ENCODE measurements at regions not wholly inside any gene's neighbourhood (a gene's known extent, or its start where the extent isn't known, plus 50 kb on each side); places are given as distances from the start of the nearest gene placed in this dataset.
"Not testable (repeated sequence)": the region's sequence is repeated elsewhere in the genome, so short reads cannot be mapped to it uniquely, and the experiment has no call there.

- ATAC-seq (ENCODE audit: low read depth) (no peak), DNase-seq (no peak)
- Histone ChIP-seq H4K20me1 (ENCODE audit: control insufficient read depth, insufficient read depth, low read length, poor library complexity, severe bottlenecking) (no peaks in the 10 kb centered on the region), H3K27ac (ENCODE audit: low read length in 2 of 2) (no peak overlapping the region), H2AFZ (ENCODE audit: insufficient read depth, low read depth, low read length, poor library complexity, severe bottlenecking) (no peak overlapping the region), H3K4me1 (ENCODE audit: control insufficient read depth in 2 of 2, insufficient read depth in 2 of 2, low read length in 2 of 2) (peaks cover 5 to 9% of the 10 kb centered on the region in 2 donors), H3K4me3 (ENCODE audit: control extremely low read depth in 1 of 5, extremely low read depth in 1 of 5, insufficient read depth in 1 of 5, low read depth in 2 of 5, low read length in 4 of 5) (no peak overlapping the region), H3K27me3 (replicated peaks in 1 of 4; ENCODE audit: control extremely low read depth in 1 of 4, control insufficient read depth in 3 of 4, insufficient read depth in 4 of 4, low read length in 3 of 4) (no peaks in the 10 kb centered on the region), H3K9ac (ENCODE audit: low read length) (no peak overlapping the region), H3K9me3 (ENCODE audit: control extremely low read depth in 1 of 3, control insufficient read depth in 2 of 3, insufficient read depth in 1 of 3, low read length in 2 of 3) (no peaks in the 10 kb centered on the region), H3K4me2 (replicated peaks; ENCODE audit: low read depth, low read length, poor library complexity, severe bottlenecking) (no peak overlapping the region), H3K79me2 (ENCODE audit: control insufficient read depth, insufficient read depth, low read length) (no peaks in the 10 kb centered on the region), H3K36me3 (replicated peaks in 1 of 2; ENCODE audit: control extremely low read depth in 1 of 2, control insufficient read depth in 1 of 2, extremely low read depth in 1 of 2, insufficient read depth in 2 of 2, low read length in 1 of 2) (no peaks in the 10 kb centered on the region)
- peaks cover 3% of the 10 kb centered on the region for H3K27me3 Mint-ChIP-seq
- WGBS (ENCODE audit: insufficient coverage), result 95% methylated on average over 10 of the region's 14 CpGs
- H3K9me3 Mint-ChIP-seq (ENCODE audit: insufficient read depth), result peaks cover 4% of the 10 kb centered on the region
- intact Hi-C loops (cut with micrococcal nuclease), result no loop called here
- TF ChIP-seq EZH2 (IDR thresholded peaks at IDR 0.05; ENCODE audit: borderline replicate concordance, insufficient read depth, low read depth, low read length, poor library complexity, severe bottlenecking), result no peak
- TF ChIP-seq, protein P1, sequence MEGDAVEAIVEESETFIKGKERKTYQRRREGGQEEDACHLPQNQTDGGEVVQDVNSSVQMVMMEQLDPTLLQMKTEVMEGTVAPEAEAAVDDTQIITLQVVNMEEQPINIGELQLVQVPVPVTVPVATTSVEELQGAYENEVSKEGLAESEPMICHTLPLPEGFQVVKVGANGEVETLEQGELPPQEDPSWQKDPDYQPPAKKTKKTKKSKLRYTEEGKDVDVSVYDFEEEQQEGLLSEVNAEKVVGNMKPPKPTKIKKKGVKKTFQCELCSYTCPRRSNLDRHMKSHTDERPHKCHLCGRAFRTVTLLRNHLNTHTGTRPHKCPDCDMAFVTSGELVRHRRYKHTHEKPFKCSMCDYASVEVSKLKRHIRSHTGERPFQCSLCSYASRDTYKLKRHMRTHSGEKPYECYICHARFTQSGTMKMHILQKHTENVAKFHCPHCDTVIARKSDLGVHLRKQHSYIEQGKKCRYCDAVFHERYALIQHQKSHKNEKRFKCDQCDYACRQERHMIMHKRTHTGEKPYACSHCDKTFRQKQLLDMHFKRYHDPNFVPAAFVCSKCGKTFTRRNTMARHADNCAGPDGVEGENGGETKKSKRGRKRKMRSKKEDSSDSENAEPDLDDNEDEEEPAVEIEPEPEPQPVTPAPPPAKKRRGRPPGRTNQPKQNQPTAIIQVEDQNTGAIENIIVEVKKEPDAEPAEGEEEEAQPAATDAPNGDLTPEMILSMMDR (IDR thresholded peaks at IDR 0.05), result no peak
- H3K27ac Mint-ChIP-seq, result no peak overlapping the region
- no peaks in the 10 kb centered on the region for H3K4me1 Mint-ChIP-seq
- no peak overlapping the region for H3K4me3 Mint-ChIP-seq
- ChIA-PET POLR2A (no interaction called here), CTCF (no interaction called here)
These were observed 270.1 kb downstream of the EIPR1 start for GRCh38 chr2:3107567-3107966.

DNA sequence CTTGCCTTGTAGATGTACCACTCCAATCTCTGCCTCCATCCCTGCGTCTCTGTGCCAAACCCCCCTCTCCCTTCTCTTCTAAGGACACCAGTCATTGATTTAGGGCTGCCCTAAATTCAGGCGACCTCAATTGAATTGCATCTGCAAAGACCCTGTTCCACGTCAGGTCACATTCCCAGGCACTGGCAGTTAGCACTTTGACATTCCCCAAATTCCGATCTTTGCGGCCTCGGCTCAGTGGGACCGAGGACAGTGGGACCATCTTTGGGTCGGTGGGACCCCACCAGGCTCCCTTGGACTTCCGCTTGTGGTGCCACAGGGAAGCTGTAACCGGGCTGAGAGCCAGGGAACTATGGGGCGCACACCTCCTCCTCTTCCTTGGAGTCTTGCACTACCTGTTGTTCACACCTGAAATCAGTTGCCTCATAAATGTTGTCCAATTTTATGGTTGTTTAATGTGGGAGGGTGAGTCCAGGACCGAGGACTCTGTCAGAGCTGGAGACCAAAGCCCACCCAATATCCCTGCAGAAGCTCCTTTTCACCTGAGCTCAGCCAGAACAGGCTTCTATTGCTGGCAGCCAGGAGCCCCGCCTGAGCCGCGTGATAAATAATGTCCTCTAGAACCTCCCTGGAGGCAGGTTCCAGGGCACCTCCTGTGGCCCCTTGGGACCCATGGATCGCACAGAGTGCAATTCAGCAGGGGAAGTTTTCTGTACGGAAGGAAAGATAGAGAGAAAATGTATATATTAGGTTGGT lies 271.6 kb downstream of the EIPR1 start:
- CTCF ChIA-PET, result no interaction called here
- ATAC-seq (ENCODE audit: low read depth), result no peak
- intact Hi-C loops (cut with micrococcal nuclease), result no loop called here
- DNase-seq, result no peak
- H3K27ac Mint-ChIP-seq, result no peak overlapping the region
- POLR2A ChIA-PET, result no interaction called here
- Histone ChIP-seq H3K4me1 (ENCODE audit: control insufficient read depth in 2 of 2, insufficient read depth in 2 of 2, low read length in 2 of 2) (peaks cover 5 to 13% of the 10 kb centered on the region in 2 donors), H4K20me1 (ENCODE audit: control insufficient read depth, insufficient read depth, low read length, poor library complexity, severe bottlenecking) (no peaks in the 10 kb centered on the region), H3K36me3 (replicated peaks in 1 of 2; ENCODE audit: control extremely low read depth in 1 of 2, control insufficient read depth in 1 of 2, extremely low read depth in 1 of 2, insufficient read depth in 2 of 2, low read length in 1 of 2) (no peaks in the 10 kb centered on the region), H3K27me3 (replicated peaks in 1 of 4; ENCODE audit: control extremely low read depth in 1 of 4, control insufficient read depth in 3 of 4, insufficient read depth in 4 of 4, low read length in 3 of 4) (no peaks in the 10 kb centered on the region), H2AFZ (ENCODE audit: insufficient read depth, low read depth, low read length, poor library complexity, severe bottlenecking) (no peak overlapping the region), H3K9ac (ENCODE audit: low read length) (no peak overlapping the region), H3K4me3 (ENCODE audit: control extremely low read depth in 1 of 5, extremely low read depth in 1 of 5, insufficient read depth in 1 of 5, low read depth in 2 of 5, low read length in 4 of 5) (no peak overlapping the region), H3K4me2 (replicated peaks; ENCODE audit: low read depth, low read length, poor library complexity, severe bottlenecking) (no peak overlapping the region), H3K27ac (ENCODE audit: low read length in 2 of 2) (no peak overlapping the region), H3K9me3 (ENCODE audit: control extremely low read depth in 1 of 3, control insufficient read depth in 2 of 3, insufficient read depth in 1 of 3, low read length in 2 of 3) (no peaks in the 10 kb centered on the region), H3K79me2 (ENCODE audit: control insufficient read depth, insufficient read depth, low read length) (no peaks in the 10 kb centered on the region)
- TF ChIP-seq, protein P1 (IDR thresholded peaks at IDR 0.05), result no peak
- no peak for TF ChIP-seq EZH2 (IDR thresholded peaks at IDR 0.05; ENCODE audit: borderline replicate concordance, insufficient read depth, low read depth, low read length, poor library complexity, severe bottlenecking)
- peaks cover 6% of the 10 kb centered on the region for H3K27me3 Mint-ChIP-seq
- H3K4me1 Mint-ChIP-seq, result peaks cover 3% of the 10 kb centered on the region
- H3K4me3 Mint-ChIP-seq, result no peak overlapping the region
- H3K9me3 Mint-ChIP-seq (ENCODE audit: insufficient read depth), result peaks cover 4% of the 10 kb centered on the region
- 95% methylated on average over 15 of the region's 17 CpGs for WGBS (ENCODE audit: insufficient coverage)

DNA sequence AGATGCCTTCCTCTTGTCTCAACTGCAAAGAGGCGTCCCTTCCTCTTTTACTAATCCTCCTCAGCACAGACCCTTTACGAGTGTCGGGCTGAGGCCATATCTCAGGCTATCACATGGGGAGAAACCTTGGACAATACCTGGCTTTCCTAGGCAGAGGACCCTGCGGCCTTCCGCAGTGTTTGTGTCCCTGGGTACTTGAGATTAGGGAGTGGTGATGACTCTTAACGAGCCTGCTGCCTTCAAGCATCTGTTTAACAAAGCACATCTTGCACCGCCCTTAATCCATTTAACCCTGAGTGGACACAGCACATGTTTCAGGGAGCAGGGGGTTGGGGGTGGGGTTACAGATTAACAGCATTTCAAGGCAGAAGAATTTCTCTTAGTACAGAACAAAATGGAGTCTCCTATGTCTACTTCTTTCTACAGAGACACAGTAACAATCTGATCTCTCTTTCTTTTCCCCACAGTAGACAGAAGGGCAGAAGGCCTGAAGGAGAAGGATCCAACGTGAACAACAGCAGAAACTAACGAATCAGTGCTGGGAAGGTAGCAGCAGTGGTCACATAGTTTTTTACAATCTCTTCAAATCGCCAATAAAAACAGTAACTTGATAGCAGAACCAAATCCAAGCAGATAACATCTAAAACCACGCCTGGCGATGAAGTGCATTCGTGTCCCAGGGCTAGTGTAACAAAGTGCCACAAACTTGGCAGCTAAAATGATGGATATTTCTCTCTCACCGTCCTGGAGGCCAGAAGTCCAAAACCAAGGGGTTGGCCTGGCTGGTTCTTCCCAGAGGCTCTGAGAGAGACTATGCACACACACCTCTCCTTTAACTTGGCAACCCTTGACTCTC lies 272.4 kb downstream of the EIPR1 start:
- H3K4me1 Mint-ChIP-seq; H3K27me3 Mint-ChIP-seq; H3K9me3 Mint-ChIP-seq (ENCODE audit: insufficient read depth); H3K79me2 ChIP-seq (ENCODE audit: control insufficient read depth, insufficient read depth, low read length); H3K9ac ChIP-seq (ENCODE audit: low read length); H3K9me3 ChIP-seq (ENCODE audit: control extremely low read depth in 1 of 3, control insufficient read depth in 2 of 3, insufficient read depth in 1 of 3, low read length in 2 of 3); intact Hi-C loops (cut with micrococcal nuclease); H3K27me3 ChIP-seq (replicated peaks in 1 of 4; ENCODE audit: control extremely low read depth in 1 of 4, control insufficient read depth in 3 of 4, insufficient read depth in 4 of 4, low read length in 3 of 4); H3K4me3 ChIP-seq (ENCODE audit: control extremely low read depth in 1 of 5, extremely low read depth in 1 of 5, insufficient read depth in 1 of 5, low read depth in 2 of 5, low read length in 4 of 5); H3K4me3 Mint-ChIP-seq; CTCF ChIA-PET; ATAC-seq (ENCODE audit: low read depth); H3K36me3 ChIP-seq (replicated peaks in 1 of 2; ENCODE audit: control extremely low read depth in 1 of 2, control insufficient read depth in 1 of 2, extremely low read depth in 1 of 2, insufficient read depth in 2 of 2, low read length in 1 of 2); H3K27ac ChIP-seq (ENCODE audit: low read length in 2 of 2); H3K4me2 ChIP-seq (replicated peaks; ENCODE audit: low read depth, low read length, poor library complexity, severe bottlenecking); H3K27ac Mint-ChIP-seq; H2AFZ ChIP-seq (ENCODE audit: insufficient read depth, low read depth, low read length, poor library complexity, severe bottlenecking); POLR2A ChIA-PET; H4K20me1 ChIP-seq (ENCODE audit: control insufficient read depth, insufficient read depth, low read length, poor library complexity, severe bottlenecking); DNase-seq: not testable (repeated sequence)
- H3K4me1 ChIP-seq (ENCODE audit: control insufficient read depth in 2 of 2, insufficient read depth in 2 of 2, low read length in 2 of 2), result peaks cover 5 to 13% of the 10 kb centered on the region in 2 donors
- WGBS (ENCODE audit: insufficient coverage), result 70% methylated on average over 5 of the region's 14 CpGs
